ENCODE measurements at regions not wholly inside any gene's neighbourhood (a gene's known extent, or its start where the extent isn't known, plus 50 kb on each side); places are given as distances from the start of the nearest gene placed in this dataset.

DNA sequence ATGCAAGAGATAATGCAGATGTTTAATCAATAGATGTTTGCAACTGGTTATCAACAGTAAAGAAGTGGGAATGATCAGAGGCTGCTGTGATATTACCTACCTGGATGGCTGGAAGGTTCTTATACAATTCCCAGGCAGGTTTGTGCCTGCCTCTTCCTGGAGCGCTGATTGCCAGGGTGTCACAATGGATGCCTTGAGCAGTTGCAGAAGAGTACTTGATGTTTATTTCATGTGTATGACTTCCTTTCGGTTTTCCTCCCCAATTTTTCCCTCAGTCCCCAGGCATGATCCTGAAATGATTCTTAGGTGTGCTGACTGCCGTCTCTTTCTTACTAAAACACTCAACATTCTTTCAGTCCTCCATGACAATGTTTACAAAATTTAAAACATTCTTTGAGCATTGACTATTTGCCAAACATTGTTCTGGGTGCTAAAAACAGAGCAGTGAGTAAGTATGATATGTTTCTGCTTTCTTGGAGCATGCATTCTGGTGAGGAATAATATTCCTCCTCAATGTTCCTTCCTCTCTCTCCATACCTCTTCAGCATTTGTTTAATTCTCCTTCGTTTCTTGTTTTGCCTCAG lies 416.6 kb upstream of the TRIB2 start:
- DNase-seq: no peak

DNA sequence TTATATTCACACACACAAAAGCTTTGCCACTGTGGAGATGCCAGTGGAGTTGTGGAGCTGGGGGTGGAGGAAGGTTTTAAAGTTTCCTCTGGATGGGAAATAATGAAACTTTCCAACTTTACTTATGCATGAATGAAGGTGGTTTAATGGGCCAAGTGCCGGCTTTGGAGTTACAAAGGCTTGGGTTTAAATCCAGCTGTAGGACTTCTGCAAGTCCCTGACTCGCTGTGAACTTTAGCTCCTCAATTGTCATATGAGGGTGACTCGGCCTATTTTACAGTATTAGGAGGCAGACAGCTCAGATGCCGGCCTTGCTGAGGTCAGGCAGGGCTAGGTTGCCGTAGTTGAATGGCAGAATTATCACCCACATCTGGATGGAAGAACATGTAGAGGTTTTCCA lies 415.8 kb upstream of the TRIB2 start:
- no peak for DNase-seq

DNA sequence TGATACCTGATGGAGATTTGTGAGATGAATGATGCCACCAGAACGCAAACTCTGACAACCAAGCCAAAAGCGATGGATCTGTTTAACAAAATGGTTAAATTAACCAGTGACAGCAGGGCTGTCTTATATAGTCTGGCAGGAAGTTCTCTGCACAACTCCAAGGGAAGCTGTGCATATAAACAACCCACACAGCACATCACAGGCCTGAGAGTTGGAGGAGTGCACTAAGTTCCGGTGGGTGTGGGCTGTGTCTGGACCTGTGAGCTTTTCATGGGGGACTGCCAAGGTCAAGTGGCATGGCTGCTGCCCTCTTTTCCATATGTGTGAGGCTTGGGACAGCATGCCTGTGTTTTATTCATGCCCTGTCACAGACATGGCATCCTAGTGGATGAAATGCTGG lies 414.6 kb upstream of the TRIB2 start:
- DNase-seq: no peak

DNA sequence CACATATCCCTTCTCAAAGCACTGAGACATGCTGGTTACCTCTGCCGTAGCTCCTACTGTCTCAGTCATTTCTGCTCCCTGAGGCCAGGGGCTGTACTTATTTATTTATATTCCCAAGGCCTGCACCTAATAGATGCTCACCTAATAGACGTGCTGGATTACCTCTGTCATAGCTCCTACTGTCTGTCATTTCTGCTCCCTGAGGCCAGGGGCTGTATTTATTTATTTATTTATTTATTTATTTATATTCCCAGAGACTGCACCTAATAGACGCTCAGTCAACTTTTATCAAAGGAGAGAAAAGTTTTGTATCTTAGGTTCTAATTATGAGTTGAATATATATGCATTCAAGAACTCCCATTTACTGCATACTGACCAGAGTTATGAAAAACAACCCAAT lies 414.0 kb upstream of the TRIB2 start:
- DNase-seq: no peak

DNA sequence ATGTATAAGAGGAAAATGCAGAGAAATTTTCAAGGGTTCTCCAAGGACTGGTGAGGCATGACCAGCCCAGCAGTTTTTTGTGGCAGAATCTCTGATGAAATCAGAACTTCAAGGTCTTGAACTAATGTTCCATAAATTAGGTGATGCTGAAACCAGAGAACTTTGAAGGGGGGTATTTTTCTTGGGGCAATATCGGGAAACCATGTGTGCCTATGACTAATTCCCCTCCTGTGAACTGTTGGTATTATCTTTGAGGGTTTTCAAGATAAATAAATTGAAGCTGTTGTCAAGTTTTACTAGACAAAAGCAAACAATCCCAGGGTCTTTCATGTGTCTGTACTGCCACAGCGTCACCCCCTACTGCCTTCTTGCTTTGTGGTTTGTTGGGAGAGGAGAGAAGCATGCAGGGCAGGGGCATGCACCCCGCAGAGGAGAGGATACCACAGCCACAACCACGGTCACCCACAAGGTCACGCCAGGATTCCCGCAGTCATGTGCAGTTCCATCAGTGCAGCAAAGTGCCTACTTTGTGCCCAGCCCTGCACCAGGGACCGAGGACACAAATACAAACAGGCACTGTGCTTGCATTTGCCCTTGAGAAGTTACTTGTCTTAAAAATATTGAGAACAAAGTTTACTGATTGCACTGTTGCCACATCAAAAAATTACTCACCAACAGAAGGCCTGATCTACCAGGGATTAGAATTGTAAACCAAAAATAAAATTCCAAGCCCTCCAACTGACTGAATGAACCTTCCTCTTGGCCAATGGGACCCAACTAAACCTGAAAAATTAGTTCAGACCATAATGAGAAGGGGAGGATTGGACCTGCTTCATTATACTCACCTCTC lies 413.3 kb upstream of the TRIB2 start:
- DNase-seq: no peak

DNA sequence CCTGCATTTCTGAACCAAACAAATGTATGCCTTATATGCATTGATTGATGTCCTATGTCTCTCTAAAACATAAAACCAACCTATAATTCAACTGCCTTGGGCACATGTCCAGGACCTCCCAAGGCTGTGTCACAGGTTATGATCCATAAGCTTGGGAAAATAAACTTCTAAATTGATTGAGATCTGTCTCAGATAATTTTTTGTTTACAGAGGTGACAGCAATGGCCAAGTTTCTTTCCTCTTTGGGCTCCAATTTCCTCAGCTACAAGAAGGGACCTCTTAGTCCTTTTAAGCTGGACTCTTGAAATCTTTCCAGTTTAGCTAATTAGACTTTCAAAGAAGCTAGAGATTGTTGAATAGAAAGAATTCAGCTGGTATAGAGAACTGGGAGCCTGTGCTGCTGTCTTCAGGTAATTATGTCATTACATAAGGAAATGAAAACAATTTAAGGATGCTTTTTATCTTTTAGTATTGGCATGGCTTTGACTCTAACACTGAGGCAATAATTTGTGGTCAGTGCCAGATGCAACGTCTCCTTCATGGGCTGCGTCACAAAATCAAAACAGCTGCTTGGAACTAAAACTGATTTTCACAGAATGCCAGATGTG lies 412.1 kb upstream of the TRIB2 start:
- no peak for DNase-seq

DNA sequence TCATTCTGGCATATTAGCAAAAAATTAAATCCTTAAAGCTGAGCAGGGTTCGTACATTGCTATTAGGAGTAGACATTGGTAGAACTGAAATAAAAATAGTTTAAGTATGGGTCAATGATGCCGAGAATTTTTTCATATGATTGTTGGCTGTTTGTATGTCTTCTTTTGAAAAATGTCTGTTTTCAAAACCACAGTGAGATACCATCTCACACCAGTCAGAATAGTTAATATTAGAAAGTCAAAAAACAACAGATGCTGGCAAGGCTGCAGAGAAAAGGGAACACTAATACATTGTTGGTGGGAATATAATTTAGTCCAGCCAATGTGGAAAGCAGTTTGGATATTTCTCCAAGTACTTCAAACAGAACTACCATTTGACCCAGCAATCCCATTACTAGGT lies 410.8 kb upstream of the TRIB2 start:
- DNase-seq: no peak

DNA sequence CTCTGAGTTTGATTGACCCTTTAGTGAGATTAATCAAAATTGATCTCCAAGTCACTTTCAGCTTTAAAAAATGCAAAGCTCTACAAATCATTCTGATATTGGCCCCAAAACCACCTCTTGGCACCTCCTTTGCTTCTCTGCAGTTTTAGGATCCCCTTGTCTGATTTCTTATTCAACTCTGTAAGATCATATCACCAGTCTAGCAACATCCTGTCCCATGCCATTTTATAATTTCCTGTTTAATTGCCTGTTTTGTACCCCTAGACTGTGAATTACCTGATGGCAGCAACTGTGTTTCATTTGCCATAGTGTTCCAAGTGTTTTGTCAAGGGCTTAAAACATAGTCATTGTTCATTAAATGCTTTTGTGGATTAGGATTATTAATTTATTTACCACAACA lies 406.3 kb upstream of the TRIB2 start:
- no peak for DNase-seq

DNA sequence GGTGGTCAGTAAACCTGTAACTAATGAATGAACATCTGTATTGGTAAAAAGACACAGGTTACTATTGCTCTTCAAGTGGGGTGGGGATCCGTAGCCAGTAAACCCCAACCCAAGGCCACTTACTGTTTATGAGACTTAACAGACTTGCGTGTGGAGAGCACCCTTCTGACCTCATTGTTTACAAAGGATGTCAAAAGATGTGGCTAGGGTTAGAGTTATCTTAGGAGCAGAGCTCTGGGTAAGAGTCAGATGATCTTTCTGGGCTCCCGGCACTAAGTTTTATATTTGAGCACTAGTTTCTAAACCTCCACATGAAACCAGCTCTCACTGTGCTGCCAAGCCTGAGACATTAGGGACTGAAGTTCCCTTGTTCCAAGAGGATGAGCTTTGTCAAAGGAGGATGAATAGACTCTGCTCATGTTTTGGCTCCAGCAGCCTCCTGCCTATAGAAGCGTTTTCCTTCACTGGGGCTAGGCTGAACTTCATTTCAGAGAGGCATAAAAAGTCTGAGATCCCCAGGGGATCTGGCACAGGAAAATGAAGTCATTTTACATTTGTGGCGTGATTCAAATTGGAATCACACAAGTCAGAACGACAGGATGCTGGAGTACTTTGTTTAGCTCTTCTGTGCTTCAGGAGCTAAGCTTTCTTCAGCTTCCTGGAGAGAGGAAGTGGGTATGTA lies 403.1 kb upstream of the TRIB2 start:
- DNase-seq: no peak

DNA sequence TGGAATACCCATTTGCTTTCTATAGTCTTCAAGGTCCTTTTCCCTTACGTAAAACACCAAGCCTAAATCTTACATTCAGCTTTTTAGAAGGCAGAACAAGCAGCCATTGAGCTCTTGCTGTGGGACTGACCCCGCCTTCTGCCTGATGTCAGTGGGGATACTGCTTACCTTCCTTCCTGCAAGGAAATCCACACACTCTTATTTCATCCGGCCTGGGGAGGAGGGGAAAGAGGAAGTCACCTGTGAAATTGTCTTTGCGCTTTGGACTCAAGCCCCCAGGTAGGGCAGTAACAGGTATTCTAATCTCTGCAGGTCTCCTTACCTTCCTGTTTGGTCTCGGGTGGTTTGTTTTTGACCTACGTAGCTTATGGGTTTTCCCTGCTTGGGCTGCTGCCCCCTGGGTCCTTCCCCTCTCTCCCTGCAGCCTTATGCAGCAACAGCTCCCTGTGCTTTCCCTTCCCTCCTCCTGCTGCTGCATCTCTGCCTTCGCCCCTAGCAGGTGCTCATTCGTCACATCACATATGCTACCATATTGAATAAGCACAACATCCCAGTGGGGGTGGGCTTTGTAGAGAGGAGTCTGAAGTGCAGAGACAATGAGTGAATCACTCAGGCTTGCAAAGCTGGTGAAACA lies 402.5 kb upstream of the TRIB2 start:
- DNase-seq: no peak

DNA sequence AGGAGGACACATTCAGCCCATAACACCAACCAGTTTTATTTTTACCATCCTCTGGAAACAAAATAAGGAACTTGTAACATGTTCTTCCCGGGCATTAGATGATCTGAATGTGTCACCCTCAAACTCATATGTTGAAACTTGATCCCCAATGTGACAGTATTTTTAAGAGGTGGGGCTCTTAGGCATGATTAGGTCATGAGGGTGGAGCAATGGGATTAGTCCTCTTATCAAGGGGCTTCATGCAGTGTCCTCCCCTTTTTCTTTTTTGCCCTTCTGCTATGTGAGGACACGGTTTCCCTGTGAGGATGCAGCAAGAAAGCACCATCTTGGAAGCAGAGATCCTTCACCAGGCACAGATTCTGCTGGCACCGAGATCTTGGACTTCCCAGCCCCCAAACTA lies 401.5 kb upstream of the TRIB2 start:
- no peak for DNase-seq

DNA sequence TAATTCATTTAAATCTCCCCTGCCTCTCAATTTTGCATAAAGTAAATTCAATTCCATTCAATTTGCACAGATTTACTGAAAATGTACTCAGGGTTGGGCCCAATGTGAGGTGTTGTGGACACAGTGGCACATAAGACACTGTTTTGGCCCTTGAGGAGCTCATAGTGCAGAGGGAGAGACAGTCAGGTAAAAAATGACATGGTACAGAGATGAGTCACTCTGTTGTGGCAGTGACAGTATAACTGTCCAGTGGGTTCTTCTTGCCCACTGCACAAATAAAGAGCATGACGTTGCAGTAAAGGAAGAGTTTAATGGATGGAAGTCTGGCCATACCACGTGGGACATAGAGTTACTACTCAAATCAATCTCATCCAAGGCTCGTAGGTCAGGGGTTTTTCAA lies 400.3 kb upstream of the TRIB2 start:
- no peak for DNase-seq

DNA sequence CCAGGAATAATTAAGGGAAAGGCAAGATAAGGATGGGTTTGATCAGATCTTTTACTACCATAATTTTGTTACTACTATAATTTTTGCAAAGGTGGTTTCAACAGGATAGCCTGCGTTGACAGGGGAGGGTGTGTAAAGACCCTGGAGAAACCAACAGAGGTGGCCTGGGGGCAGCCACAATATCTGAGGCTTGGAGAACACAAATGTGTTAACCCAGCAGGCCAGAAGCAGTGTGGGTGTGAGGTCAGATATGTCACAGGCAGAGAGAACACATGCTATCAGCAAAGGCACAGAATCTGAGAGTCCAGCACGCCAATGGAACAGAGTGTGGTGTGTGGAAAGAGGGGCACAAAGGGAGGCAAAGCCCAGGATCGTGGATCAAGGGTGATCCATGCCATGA lies 399.4 kb upstream of the TRIB2 start:
- no peak for DNase-seq

DNA sequence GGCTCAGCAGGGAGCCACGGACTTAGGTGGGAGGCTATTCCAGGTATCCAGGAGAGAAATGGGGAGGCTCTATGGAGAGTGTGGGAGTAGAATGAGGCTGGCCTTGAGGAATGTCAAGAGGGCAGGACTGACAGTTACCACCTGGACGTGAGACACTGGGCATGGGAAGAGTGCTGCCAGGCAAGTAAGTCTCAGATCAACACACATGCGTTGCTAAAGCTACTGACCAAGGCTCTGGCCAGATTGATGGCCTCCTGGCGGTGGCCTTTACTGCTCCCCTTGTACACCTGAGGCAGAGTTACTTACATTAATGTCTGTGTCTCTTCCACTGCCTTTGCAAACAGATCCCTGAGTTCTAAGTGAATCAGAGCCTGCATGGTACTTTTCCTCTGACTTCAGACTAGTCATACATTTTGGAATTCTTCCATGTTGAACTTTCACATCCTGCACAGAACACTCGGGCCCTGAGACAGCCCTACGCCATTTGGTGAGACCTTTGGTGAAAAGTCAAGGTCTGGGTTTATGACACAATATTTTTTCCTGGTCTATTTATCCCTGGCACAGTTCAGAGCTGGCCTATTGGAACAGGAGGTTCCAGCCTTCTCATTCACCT lies 398.8 kb upstream of the TRIB2 start:
- DNase-seq: no peak

DNA sequence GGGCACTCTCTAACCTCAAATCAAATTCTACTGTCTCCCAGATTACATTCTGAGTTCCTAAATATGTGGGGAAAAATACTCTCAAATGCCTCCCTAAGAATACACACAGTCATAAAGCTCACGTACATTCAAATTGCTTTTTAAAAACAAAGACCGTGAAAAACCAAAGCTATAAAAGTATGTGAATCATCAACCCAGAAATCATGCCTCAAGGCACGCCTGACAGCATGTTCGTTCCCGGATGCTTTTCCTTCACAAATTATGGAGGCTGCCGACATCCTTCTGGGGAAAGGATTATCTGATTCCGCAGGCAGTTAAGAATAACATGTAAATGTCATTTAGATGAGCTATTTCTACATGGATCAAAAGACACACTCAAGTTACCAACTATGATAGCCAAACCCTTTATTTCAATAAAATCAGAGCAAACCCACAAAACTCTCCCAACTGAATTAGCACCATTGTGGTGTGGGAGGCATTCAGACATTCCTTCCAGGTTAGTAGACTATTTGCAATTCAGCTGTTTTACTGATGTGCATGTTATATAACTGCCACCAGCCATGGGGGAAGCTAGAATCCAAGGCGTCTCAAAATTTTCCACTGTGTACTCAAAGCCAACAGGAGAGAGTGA lies 398.2 kb upstream of the TRIB2 start:
- no peak for DNase-seq

DNA sequence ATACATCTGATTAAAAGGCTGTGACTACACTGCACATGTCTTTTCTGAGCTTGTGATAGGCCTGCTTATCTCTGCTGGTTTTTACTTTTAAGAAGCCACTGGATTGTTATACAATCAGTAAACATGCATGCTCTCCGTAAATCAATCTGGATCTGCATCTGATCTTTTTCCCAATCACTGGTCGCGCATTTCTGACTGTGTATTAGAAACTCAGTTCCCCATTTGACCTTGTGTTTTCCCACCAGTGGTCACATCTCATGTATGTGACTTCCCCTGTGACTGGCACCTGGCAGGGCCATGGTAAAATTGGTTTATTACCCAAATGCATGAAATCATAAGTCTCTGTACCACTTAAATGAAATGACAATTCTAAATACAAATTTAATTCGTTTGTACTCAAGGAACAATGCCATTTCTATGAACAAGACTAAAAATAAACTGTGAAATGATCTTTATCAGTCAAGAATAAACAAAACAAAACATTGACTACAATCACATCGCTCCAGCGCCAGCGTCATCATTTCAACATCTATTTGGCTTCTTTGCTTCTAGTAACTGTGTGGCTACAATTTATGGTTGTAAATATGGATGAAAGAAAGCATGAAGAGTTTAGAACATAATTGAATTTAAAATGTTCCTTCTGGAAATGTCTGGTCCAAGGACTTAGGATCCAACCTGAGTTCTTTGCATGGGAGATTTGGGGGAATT lies 396.6 kb upstream of the TRIB2 start:
- no peak for DNase-seq

DNA sequence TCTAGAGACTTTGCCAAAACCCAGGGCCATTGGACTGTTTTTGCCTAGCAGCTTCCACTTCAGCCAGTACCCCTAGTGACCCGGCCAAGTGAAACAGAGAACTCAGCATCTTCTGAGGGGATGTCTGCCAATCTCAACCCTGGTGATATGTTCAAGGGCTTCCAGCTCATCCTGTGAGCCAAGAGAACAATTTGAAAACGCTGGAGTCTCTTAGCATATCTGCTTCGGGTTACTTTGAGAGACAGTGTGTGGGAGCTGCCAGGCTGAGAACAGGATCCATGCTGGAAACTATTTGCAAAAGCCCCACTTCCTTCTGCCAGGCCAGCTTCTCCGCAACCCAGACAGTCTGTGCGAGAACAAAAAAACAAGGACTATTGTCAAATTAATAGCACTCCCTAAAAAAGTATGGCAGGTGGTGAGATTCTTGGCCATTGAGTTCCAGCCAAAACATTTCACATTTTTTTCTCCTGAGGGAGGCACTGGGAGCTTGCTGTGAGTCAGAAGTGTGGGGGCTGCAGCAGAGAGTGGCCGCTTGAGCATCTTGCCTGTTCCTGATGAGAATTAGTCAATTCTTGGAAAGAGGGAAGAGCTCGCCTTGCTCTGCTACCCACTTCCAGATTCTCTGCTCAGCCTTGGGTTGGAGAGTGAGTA lies 395.6 kb upstream of the TRIB2 start:
- no peak for DNase-seq

DNA sequence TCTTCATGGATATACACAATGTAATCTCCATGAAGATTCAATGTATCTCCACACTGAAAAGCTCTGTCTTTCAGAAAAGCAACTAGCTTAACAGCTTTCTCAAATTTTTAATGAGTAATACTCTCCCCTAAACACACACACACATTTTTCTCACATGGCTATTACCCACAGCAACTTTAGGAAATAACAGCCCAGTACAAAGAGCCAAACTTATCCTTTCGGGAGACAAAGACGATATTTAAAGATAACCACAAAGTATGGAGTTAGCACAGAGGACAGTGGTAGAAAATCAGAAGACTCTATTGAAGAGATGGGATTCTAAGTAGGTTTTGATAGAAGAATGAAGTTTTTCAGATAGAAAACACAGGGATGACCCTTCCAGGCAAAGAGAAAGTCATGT lies 394.9 kb upstream of the TRIB2 start:
- no peak for DNase-seq

DNA sequence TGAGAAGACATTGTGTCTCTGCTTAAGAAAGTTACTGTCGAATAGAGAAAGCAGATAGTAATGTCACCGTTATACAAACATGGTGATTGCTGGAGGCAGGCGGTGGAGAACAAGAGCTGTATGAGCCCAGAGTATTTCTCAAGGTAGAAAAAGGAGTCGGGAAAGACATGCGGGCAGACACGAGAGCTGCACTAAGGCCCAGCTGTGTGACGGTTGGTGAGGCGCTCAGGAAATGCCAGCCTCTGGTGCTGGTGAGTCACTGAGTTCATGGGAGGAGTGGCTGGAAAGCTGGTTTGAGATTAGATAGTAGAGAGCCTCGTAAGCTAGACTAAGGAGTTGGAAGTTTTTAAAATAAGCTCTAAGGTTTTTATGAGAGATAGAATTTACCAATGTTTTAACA lies 390.9 kb upstream of the TRIB2 start:
- DNase-seq: no peak

DNA sequence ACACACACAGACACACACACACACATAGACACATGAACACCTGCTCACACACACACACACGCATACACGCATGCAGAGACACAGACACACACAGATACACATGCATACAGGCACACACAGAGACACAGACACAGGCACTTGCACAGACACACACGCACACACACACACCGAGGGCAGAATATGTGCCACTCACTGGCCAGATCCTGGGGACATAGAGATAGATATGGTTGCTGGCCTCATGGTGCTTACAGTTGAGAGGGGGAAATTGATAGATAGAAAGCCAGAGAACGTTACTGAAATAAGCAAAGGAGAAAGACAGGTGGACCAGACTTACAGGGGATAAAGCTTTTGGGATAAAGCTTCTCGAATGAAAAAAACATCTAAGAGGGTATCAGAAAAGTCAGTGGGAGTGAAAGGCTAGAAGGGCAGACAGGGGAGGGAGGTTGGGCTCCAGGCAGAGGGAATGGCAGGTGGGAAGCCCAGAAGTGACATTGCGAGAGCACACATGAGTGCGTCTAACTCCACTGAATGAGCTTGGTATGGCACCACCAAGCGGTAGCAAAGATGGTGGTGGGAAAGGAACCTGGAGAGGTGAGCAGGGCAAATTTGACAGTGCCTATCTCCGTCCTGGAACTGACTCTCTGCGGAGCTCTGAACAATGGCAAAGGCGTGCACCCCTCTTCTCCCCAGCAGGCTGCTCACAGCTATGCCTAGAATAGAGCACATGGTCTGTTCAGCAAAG lies 390.1 kb upstream of the TRIB2 start:
- DNase-seq: no peak

DNA sequence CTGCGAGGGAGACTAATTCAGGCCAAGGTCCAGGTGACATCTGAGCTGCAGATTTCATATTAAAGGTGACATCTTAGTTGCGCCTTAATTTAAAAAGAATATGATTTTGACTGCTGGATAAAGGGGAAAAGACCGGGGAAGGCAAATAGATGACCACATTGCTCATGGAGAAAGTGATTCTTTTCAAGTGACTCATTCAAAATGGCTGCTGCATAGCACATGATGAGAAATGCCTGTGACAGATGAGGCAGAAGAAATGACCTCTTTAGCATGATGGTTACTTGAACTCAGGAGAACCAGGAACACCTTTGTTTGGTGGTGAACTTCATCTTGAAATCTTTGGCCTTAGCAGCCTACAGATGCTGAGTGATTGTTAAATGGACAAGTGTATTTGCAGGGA lies 385.8 kb upstream of the TRIB2 start:
- no peak for DNase-seq

All from NCI-H774 (cell line).